ENCODE measurements at regions not wholly inside any gene's neighbourhood (a gene's known extent, or its start where the extent isn't known, plus 50 kb on each side); places are given as distances from the start of the nearest gene placed in this dataset.

GRCh38 chr7:26614503-26614902 is 249.9 kb downstream of the SKAP2 start:
- TF ChIP-seq EZH2 (IDR thresholded peaks at IDR 0.05; ENCODE audit: borderline replicate concordance, insufficient read depth, low read length, poor library complexity, severe bottlenecking) (no peak), REST (IDR thresholded peaks at IDR 0.05; ENCODE audit: borderline replicate concordance) (no peak), CTCF (IDR thresholded peaks at IDR 0.05; ENCODE audit: poor library complexity, severe bottlenecking) (no peak), TAF1 (IDR thresholded peaks at IDR 0.05; ENCODE audit: low read depth) (no peak), EP300 (conservative IDR thresholded peaks at IDR 0.05; ENCODE audit: poor library complexity, severe bottlenecking) (no peak)

Data from neural cell (in vitro differentiated cells).